Astrocyte of the hippocampus (primary cell): ENCODE measurements at regions not wholly inside any gene's neighbourhood (a gene's known extent, or its start where the extent isn't known, plus 50 kb on each side); places are given as distances from the start of the nearest gene placed in this dataset.

Experiments
- DNase-seq: peaks from one replicate; pipeline ENCODE4 v3.0.0; 2011; ENCODE audit warnings: low read depth, low spot score

DNA sequence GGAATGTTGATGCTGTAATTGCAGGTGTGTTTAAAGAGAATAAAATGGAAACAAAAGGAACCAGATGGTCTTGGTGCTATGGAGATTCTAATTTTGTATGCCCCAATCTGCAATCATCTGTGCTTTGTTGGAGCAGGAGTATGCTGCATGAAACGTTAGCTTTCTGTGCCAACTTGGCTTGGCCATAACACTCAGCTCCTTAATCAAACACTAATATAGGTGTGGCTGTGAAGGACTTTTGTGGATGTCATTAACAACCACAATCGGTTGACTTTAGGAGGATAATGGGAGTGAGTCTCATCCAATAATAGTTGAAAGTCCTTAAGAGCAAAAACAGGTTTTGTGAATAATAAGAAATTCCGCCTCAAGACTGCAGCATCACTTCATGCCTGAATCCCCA is 399.2 kb downstream of the NLGN4X start:
- no peak for DNase-seq

DNA sequence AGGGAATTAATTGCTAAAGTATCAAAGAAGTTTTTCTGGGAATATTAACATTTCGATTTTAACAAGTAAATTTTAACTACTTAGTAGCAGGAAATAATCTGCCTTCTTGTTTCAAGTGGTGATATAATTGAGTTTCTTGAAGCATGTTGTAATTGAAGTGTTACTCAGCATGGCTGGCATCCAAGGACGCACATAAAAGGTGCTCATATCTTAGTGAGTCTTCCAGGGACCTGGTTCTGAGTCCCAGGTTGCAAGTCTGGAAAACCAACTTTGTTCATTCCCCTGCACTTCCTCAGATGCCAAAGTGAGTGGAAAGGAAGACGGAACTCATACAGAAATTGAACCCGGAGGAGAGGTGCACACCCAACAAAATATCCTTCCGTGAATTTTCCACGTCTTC is 399.6 kb downstream of the NLGN4X start:
- peak; percentile 26 for DNase-seq

DNA sequence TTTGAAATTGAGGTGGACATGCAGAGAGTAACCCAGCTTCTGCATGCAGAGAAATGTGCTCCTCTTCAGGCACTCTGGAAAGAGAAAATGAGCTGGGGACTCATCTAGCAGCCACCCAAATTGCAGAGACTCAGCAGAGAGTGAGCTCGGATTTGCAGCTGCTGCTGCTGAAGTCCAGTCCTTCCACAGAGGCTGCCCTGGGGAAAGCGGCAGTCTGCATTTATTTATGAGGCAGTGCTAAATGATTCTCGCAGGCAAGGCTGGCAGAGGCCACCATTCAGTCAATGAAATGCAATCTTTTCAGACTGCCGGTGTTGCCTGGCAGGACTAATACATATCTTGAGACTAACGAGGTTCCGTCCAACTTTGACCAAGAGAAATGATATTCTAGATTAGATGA is 404.8 kb downstream of the NLGN4X start:
- DNase-seq: no peak

DNA sequence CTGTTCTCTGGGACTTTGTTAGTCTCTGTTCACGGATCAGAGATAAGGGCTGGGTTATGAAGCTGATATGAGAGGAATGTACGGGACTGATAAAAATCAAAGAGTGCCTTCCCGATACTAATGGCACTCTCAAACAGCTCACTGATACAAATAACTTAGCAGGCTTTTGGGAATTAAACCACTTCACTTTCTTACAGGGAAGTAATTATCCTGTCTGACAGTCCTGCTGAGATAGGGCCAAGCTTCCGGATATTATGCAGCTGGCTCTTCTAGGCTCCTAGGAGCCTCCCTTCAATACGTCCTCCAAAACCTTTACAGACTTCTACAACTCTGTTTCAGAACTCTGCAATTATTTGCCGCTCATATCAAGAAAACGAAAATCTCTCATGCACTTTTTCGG is 418.0 kb downstream of the NLGN4X start:
- no peak for DNase-seq

DNA sequence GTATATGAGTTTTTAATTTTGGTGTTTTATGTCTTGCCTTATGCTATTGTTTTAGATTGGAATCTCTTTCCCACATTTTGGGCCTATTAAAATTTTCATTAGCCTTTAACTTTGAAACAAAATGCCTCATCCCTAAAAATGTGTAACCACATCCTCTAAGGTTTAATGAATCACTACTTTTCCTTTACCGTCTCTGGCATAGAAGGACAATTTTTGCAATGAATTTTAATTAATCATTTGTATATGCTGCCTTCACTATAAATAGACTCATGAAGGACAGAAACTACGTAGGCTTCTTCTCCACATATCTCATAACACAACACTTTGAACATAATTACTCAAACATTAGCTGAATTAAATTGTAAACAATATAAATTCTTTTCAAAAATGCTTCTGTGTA is 421.5 kb downstream of the NLGN4X start:
- no peak for DNase-seq

DNA sequence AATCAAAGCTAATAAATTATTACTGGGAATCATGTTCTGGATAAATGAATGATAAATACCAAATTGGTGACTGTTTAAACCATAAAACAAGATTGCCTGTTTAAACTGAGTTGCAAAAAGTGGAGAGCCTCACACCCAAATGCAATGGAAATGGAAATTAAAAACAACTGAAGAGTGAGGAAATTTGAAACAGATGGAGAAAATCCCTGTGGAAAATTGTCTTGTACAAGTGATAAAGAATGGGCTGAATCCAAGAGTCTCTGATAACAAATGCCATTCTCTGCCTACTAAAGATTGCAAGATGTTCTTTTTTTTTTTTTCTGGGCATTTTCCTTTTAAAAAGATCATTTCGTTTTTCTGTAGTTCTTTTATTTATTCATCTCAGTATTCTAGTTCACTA is 426.3 kb downstream of the NLGN4X start:
- no peak for DNase-seq

DNA sequence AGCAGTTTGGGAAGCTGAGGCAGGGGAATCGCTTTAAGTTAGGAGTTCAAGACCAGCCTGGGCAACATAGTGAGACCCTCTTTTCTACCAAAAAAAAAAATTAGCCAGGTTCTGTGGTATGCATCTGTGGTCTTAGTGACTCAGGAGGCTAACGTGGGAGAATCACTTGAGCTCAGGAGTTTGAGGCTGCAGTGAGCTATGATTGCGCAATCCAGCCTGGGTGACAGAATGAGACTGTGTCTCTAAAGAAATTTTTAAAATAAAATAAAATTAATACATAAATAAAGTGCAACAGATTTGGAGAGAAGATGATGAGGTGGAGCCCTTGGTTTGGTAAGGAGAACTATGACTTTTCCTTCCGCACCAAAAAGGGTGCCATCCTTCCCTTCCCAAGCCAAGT is 436.9 kb downstream of the NLGN4X start:
- DNase-seq: no peak

DNA sequence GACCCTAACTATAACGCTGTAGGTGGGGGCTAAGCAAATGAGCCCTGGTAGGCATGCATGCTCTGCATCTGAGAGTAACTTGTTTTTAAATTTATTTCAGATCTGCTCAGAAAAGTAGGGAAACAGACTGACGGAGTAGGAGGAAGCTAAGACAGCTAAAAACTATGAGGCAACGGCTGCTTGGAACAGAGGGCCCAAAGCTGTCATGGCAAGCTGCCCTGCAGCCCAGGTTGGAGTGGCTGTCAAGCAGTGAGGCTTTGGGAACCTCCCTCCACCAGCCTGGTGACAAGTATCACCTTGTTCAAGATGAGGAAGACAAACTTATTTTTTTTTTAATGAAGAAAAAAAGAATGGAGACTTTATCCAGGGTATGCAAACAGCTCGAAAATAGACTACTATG is 439.8 kb downstream of the NLGN4X start:
- no peak for DNase-seq

DNA sequence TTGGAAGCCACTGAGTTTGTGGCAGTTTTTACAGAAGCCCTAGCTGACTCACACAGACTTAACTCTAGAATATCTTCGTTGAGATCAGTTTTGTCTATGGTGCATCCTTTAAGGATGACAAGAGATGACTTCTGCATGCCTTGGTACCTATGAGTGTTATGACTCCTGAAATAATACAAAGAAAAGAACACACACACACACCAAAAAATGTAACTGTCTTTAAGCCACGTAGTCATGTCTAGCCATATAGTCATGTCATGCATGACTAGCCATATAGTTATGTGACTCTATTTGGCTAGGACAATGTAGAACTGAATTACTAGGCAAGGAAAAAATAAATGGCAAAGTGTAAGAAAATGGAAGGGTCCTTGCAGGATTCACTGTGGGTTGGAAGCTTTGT is 447.8 kb downstream of the NLGN4X start:
- no peak for DNase-seq

DNA sequence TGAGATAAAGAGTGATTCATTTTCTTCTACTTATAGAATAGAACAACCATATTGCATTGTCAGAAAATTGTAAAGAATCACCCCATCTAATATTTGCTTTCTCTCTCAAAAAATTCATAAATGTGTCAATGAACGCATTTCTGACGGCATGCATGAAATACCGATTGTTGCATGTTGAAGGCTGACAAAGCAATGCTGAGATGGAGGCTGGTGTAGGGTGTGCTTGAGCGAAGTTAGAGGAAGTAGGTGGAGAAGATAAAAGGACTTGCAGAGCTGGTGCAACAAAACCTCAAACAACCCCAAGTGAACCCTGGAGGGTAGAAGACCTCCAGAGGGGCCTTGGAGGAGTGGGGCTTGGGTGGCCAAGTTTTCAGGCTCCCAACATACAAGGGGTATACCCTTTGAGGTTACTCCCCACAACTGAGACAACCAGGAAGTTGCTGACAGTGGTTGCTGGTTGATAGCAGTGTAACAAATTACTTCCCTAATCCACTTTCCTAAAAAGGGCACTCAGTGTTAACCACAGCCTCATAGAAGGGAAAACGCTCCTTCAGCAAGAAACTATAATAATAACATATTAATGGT is 452.7 kb downstream of the NLGN4X start:
- no peak for DNase-seq

DNA sequence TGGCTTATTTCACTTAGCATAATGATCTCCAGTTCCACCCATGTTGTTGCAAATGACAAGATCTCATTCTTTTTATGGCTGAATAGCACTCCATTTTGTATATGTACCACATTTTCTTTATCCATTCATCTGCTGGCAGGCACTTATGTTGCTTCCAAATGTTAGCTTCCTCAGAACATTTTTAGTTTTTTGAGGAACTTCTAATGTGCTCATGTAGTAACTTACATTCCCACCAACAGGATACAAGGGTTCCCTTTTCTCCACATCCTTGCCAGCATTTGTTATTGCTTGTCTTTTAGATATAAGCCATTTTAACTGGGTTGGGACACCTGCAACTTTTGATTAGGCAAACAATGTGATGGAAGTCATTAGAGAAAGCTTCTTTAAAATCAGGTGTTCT is 454.2 kb downstream of the NLGN4X start:
- DNase-seq: no peak

DNA sequence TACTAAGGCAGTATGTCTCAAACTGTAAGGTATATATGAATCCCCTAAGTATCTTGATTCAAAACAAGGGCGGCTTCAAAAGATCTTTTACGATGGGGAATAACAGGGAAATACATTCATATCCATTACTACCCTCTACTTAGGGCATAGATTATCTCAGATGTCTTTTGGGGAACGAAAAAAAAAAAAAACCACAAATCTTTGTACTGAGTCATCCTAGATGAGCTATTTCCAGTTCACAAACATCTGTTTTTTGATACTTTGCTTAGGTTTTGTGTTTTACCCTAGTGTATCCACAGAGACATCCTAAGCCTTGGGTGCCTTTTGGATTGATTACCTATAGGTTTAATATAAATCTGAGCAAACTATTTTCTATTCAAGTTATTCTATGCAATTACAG is 457.2 kb downstream of the NLGN4X start:
- DNase-seq: no peak

DNA sequence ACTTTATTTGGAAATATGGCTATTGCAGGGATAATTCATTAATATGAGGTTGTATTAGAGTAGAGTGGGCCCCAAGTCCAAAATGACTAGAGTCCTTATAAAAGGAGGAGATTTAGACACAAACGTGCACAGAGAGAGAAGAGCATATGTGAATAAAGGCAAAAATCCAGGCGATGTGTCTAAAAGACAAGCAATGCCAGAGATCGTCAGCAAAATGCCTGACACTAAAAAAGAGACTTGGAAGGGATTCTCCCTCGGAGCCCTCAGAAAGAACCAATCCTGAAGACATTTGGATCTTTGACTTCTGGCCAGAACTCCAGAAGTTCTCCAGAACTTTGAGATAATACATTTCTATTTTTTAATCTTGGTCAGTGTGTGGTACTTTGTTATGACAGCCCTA is 472.1 kb downstream of the NLGN4X start:
- DNase-seq: no peak

DNA sequence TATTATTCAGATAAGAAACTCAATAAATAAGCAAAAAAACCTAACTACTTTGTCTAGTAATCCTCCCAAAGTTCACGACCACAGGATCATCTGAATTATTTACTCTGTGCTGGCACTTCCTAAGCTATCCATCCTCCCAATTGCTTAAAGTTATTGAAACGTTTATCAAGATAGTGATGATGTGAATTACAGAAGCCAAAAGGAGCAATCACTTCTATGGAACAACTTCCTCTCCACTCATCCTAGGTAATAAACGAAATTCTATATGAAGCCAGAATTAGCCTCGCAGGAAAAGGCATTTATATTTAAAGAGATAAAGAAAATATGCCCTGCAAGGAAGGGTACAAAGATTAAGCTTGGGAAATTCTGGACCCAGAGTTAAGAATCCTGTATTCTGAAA is 475.4 kb downstream of the NLGN4X start:
- DNase-seq: no peak

DNA sequence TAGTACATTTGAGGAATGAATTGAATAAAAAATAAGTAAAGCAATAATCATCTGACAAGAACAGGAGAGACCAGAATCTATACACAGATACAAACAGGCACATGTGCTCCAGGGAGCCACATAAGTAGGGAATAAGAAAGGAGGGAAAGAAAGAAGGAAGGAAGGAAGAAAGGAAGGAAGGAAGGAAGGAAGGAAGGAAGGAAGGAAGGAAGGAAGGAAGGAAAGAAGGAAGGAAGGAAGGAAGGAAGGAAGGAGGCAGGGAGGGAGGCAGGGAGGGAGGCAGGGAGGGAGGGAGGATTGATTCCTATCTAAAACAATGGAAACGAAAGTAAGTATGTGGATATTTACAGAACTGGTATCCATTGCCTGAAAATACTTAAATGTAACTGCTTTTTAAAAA is 475.8 kb downstream of the NLGN4X start:
- no peak for DNase-seq

DNA sequence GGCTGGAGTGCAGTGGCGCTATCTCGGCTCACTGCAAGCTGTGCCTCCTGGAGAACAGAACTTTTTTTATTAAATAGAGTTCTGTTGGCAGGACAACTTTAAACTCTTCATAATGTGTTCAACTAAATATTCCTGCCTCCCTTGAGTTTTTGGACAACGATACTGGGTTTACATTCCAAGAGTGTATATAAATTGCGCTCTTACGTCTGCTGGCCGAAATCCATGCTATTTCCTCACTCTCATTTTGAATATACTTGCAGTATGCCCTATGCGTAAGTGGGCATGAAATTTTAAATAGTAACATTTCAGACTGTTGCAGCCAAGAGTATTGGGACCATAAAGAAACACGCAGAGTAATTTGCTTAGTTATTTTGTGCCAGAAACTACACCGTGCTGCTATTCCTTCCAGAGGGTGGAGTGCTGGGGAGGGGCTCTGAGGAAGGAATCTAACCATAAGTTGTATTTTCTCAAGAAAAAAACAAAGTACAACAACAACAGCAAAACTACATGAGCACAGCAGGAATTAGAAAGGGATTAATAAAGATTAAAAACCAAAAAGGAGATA is 480.0 kb downstream of the NLGN4X start:
- DNase-seq: no peak

DNA sequence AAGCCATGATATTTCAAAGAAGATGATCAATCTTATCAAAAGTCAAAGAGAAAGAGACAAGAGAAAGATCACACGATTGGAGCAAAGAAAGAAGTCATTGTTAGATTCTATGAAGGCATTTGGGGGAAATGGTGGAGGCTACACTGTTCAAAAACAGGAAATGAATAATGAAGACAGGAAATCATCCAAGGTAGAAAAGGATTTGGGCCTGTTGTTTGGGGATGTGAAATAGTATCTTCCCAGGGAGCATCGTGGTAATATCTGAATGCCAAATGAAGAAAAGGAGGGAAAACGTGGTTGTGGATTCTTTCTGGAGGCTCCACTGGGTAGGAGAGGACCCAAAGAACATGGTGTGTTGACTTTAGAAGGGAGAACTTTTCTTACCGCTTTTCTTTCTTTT is 482.4 kb downstream of the NLGN4X start:
- DNase-seq: no peak

DNA sequence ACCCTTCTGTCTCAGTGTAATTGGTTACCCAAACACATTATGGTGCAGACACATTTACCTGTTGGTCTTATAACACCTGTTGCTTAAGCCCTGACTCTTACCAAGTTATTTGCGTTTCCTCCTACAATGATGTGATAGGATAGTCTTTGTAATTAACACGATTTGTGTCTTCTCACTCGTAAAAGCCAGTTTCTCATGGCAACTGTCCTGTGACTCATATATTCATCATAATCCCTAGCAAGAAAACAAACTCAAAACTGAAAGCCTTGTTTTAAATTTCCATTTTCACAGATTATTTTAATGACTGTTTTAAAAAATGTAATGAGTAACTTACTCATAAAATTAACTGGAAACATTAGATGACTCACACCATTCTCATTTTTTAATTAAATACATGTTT is 495.2 kb downstream of the NLGN4X start:
- no peak for DNase-seq

DNA sequence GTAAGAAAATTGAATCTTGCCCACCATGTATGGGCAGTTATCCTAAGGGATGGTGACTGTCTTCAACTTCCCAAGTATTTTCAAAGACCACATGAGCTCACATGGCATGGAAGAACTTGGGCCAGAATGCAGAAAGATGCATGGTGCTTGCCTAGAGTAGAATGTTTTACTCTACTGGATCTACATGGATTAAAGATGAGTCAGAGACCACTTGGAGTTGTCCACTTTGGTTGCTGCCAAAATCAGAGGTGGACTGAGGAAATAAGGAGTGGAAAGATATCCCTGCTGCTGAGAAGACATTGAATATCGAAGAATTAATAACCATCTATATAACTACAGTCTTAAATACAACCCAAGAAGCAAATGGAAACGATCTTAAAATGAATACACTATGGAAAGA is 498.1 kb downstream of the NLGN4X start:
- peak; percentile 5 for DNase-seq

DNA sequence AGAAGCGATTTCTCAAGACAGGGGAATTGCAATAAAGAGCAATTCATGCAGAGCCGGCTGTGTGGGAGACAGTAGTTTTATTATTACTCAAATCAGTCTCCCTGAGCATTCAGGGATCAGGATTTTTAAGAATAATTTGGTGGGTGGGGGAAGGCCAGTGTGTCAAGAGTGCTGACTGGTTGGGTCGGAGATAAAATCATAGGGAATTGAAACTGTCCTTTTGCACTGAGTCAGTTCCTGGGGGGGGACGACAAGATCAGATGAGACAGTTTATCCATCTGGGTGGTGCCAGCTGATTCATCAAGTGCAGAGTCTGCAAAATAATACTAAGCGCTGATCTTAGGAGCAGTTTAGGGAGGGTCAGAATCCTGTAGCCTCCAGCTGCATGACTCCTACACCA is 502.4 kb downstream of the NLGN4X start:
- no peak for DNase-seq

DNA sequence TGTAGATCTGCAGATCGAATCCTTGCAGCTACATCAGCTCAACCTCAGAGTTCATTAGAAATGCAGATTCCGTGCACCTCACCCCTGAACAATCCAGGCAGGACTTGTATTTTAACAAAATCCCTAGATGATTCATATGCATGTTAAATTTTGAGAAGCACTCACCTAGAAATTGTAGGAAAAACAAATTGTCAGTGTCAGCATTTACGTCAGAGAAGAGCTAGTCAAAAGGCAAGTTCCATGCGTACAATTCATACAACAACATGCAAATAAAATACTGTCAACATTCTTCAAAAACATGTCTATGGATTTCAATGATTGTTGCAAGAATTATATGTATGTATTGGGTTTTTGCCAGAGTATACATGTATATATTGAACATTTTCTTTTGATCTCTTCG is 504.5 kb downstream of the NLGN4X start:
- DNase-seq: no peak

DNA sequence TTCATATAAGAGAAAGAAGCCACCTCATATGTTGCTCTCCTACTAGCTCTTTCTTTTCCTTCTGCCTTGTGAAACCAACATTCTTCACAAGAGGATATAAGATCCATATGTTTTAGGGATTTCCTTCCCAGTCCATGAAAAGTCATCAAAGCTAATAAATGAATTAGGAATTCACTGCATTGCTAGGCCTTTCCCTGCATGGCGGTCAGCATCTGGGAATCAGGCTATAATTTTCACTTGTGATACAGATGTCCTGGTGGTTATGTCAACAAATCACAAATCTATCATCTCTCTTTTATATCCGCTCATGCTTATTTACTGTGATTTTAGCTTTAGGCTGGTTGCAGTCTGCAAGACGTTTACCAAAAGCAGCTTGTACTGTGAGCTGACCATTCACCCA is 510.0 kb downstream of the NLGN4X start:
- no peak for DNase-seq

DNA sequence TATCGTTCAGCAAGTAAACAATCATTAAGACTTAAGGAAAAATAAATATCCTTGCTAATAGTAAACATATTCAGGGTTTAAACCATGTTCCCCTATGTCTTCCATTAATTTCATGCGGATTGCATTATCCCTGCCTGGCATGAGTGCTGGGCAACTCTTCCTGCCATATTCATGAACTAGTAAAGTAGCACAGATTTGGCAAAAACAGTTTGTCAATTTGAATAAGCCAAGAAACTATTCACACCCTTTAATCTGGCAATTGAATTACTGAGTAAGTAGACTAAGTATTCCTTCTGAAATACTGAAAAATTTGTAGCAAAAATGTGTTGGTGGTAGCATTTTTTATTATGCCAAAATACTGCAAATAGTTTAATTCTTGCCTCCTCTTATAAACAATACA is 512.0 kb downstream of the NLGN4X start:
- DNase-seq: no peak

DNA sequence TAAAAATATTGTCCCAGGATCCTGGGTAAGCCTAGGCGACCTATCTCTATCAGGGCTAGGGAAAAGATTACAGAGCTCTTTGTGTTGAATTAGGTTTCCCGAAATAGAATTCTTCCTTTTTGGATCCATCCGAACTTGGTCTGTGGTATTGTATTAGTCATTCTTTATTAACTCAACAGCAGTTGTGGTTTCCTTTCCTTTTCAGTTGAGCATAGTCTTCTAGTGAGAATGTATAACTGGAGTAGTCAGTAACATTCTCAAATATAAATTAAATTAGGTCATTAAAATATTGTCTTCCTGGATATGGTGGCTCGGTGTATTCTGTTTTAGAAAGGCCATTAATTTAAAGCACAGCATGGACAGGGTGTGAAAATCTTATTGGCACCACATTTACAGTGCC is 520.4 kb downstream of the NLGN4X start:
- DNase-seq: peak; percentile 60
